Brain microvascular endothelial cell (primary cell): ENCODE measurements at regions not wholly inside any gene's neighbourhood (a gene's known extent, or its start where the extent isn't known, plus 50 kb on each side); places are given as distances from the start of the nearest gene placed in this dataset.

Source experiments
- DNase-seq: peaks from one replicate; pipeline ENCODE4 v3.0.0-alpha.2; 2020
- H3K27ac ChIP-seq: fragments of 250-450 bp; sonication (Bioruptor Pico); 2 replicates; pipeline ENCODE4 v1.5.1; 2020; ENCODE audit warnings: mild to moderate bottlenecking, moderate library complexity
- H3K27me3 ChIP-seq: fragments of 250-450 bp; sonication (Bioruptor Pico); replicated peaks from 2 replicates; pipeline ENCODE4 v1.5.1; 2020; ENCODE audit warnings: mild to moderate bottlenecking
- H3K36me3 ChIP-seq: fragments of 250-450 bp; sonication (Bioruptor Pico); replicated peaks from 2 replicates; pipeline ENCODE4 v1.5.1; 2020; ENCODE audit warnings: mild to moderate bottlenecking
- H3K4me3 ChIP-seq: 2 replicates; pipeline ENCODE4 v1.5.1; 2011; ENCODE audit warnings: low read depth, mild to moderate bottlenecking, control low read depth, low read length, moderate library complexity
- in situ Hi-C: cut with HindIII; loops from 2 replicates; pipeline ENCODE4 v1.10.0; 2017; ENCODE audit warnings: low sequenced_read_pairs, low pct_ligation_motif_present
- TF ChIP-seq, protein P1 (sequence below): IDR thresholded peaks from 2 replicates; pipeline ENCODE4 v1.5.1; 2011; ENCODE audit warnings: low read depth, mild to moderate bottlenecking, moderate library complexity, low read length, control low read depth, inconsistent platforms; ENCODE audit errors: missing control alignments

DNA sequence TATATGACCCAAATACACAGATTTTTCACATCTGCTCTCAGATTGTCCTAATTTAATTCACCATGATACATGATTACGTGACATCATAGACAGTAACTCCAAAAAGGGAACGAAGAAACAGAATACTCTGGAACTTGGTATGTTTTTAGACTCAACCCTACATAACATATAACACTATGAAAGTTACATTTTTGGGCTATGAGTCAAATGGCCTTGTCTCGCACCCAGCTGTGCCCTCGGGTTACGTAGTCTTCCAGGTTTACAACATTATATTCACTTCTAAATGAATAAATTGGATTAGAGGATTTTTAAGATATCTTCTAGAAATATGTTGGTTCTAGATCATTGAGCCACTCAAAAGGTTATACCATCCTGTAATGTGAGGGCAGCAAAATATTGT is 2089.6 kb upstream of the TENM3 start:
- TF ChIP-seq, protein P1, sequence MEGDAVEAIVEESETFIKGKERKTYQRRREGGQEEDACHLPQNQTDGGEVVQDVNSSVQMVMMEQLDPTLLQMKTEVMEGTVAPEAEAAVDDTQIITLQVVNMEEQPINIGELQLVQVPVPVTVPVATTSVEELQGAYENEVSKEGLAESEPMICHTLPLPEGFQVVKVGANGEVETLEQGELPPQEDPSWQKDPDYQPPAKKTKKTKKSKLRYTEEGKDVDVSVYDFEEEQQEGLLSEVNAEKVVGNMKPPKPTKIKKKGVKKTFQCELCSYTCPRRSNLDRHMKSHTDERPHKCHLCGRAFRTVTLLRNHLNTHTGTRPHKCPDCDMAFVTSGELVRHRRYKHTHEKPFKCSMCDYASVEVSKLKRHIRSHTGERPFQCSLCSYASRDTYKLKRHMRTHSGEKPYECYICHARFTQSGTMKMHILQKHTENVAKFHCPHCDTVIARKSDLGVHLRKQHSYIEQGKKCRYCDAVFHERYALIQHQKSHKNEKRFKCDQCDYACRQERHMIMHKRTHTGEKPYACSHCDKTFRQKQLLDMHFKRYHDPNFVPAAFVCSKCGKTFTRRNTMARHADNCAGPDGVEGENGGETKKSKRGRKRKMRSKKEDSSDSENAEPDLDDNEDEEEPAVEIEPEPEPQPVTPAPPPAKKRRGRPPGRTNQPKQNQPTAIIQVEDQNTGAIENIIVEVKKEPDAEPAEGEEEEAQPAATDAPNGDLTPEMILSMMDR: no peak
- DNase-seq: no peak
- in situ Hi-C loops: no loop called here

DNA sequence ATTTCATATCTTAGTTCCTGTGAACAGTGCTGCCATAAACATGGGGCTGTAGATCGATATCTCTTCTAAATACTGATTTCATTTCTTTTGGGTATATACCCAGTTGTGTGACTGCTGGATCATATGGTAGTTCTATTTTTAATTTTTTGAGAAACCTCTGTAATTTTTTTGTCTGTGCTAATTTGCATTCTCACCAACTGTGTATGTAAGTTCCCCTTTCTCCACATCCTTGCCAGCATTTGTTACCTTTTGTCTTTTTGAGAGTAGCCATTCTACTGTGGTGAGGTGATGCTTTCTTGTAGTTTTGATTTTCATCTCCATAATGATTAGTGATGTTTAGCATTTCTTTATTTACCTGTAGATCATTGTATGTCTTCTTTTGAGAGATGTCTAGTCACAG is 2086.5 kb upstream of the TENM3 start:
- in situ Hi-C loops: no loop called here
- DNase-seq: no peak
- TF ChIP-seq, protein P1: no peak

More for the DNA sequence above, 2089.6 kb upstream of the TENM3 start:
- Histone ChIP-seq H3K27ac (no peak overlapping the region), H3K36me3 (no peaks in the 10 kb centered on the region), H3K4me3 (no peak overlapping the region), H3K27me3 (no peaks in the 10 kb centered on the region)

DNA sequence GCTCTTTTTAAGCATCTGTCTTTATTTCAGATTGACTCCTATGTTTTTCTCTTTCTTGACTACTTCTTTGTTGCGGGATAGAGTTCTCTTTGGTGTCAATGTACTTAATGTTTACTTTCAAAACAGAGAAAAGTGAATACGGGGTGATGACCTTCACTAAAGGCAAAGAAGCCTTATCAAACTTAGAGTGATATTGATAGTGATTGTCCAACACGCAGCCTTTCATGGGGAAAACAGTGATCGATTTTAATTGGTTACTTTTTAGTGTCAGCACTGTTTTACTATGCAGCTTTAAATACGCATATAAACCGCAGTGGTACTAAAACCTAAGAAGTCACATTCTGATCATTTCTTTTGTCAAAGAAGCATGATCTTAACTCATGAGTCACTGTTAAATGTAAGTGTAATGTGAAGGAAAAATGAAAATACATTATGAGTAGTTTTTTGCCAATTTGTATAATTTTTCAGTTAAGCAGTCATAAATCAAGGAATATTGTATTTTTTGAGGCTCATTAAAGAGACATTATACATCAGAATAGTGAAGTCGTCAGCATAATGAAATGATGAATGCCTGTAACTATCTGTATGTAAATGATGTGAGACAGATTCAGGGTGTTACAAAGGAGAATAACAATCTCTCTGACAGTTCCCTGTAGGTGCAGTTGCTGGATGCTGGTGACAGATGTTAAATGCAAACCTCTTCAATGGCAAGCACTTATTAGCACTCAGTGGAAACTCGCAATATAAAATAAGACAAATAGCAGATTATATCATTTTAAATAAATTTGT is 2082.8 kb upstream of the TENM3 start:
- DNase-seq: no peak
- H3K27ac ChIP-seq: no peak overlapping the region
- no peaks in the 10 kb centered on the region for H3K36me3 ChIP-seq
- H3K27me3 ChIP-seq: no peaks in the 10 kb centered on the region
- in situ Hi-C loops: no loop called here
- H3K4me3 ChIP-seq: no peak overlapping the region
- TF ChIP-seq, protein P1: no peak

More for the DNA sequence above, 2086.5 kb upstream of the TENM3 start:
- H3K4me3 ChIP-seq: no peak overlapping the region
- no peaks in the 10 kb centered on the region for H3K36me3 ChIP-seq
- no peak overlapping the region for H3K27ac ChIP-seq
- no peaks in the 10 kb centered on the region for H3K27me3 ChIP-seq

DNA sequence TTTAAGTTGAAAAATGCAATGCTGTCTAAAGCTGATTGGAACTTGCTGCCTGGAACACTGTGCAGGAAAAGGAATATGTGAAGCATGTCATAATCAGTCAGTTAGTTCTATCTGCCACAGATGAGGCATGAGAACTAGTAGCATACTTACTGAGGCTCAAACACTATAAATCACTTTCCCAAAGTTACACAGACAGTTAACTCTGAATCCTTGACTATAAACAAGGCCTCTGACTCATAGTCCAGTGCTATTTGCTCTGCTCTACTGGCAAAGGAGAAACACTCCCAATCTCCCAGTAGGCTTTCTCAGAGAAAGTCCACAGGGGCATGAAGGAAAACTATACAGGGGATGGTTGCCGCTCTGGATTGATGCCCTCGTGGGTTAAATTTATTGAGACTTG is 2078.4 kb upstream of the TENM3 start:
- in situ Hi-C loops: no loop called here
- H3K27ac ChIP-seq: no peak overlapping the region
- no peak overlapping the region for H3K4me3 ChIP-seq
- H3K36me3 ChIP-seq: no peaks in the 10 kb centered on the region
- TF ChIP-seq, protein P1: no peak
- DNase-seq: no peak
- no peaks in the 10 kb centered on the region for H3K27me3 ChIP-seq

DNA sequence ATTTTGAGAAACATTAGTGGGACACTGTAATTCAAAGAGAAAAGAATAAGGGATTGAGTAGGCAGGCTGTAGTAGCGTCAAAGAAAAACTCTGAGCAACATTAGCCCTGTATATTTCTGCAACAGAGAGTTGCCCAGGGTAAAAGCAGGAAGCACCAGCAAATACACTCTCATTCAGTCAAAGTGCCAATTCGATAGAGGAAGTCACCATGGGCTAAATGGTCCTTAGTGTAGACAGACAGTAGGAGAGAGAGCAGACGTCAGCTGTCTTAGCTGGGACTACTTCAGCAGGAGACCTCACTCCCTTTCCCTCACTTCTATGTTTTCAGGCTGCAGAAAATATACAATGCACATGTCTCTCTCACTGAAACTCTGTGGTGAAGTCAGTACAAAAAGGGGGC is 2073.8 kb upstream of the TENM3 start:
- Histone ChIP-seq H3K27me3 (no peaks in the 10 kb centered on the region), H3K27ac (no peak overlapping the region), H3K36me3 (no peaks in the 10 kb centered on the region), H3K4me3 (no peak overlapping the region)
- no peak for DNase-seq
- TF ChIP-seq, protein P1: no peak
- in situ Hi-C loops: no loop called here

DNA sequence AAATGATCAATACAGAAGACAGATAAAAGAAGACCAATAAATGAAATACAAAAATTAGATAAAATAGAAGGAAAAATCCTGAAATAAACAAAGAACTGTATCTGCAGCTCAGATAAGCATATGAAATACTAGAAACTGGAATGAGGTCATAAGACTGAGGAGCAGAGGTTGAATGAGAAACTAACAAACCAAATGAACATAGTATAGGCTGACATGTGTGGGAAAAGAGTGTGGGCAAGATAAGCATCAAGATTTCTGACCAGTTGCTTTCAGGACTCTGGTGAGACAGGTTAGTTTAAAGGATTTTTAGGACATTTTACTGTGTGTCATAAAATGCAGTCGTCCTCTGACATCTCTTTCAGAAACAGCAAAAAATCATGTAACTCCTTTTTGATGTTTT is 2073.2 kb upstream of the TENM3 start:
- TF ChIP-seq, protein P1: no peak
- H3K27me3 ChIP-seq: no peaks in the 10 kb centered on the region
- H3K27ac ChIP-seq: no peak overlapping the region
- no peak for DNase-seq
- H3K4me3 ChIP-seq: no peak overlapping the region
- H3K36me3 ChIP-seq: no peaks in the 10 kb centered on the region
- in situ Hi-C loops: no loop called here
